ENCODE measurements at regions not wholly inside any gene's neighbourhood (a gene's known extent, or its start where the extent isn't known, plus 50 kb on each side); places are given as distances from the start of the nearest gene placed in this dataset.

GRCh38 chr7:155974186-155974897 is 162.1 kb upstream of the SHH start:
- Mint-ChIP-seq H3K4me3 (no peak overlapping the region), H3K9me3 (no peaks in the 10 kb centered on the region)
- ATAC-seq (replicated peaks) = no peak

GRCh38 chr7:155973451-155973997 is 161.3 kb upstream of the SHH start:
- no peak for ATAC-seq (replicated peaks)
- Mint-ChIP-seq H3K27me3 (peaks cover 0 to 7% of the 10 kb centered on the region in 2 donors), H3K36me3 (no peaks in the 10 kb centered on the region), H3K4me3 (no peak overlapping the region), H3K9me3 (no peaks in the 10 kb centered on the region), H3K27ac (no peak overlapping the region), H3K4me1 (peaks cover 1 to 14% of the 10 kb centered on the region in 2 donors)
- no peak for DNase-seq

More at GRCh38 chr7:155974186-155974897, 162.1 kb upstream of the SHH start:
- DNase-seq = no peak
- Mint-ChIP-seq H3K27me3 (peaks cover 0 to 7% of the 10 kb centered on the region in 2 donors), H3K4me1 (peaks cover 1 to 14% of the 10 kb centered on the region in 2 donors), H3K36me3 (no peaks in the 10 kb centered on the region), H3K27ac (no peak overlapping the region)

- H3K4me1 Mint-ChIP-seq = peaks cover 1 to 14% of the 10 kb centered on the region in 2 donors
- no peak for DNase-seq
- peaks cover 0 to 7% of the 10 kb centered on the region in 2 donors for H3K27me3 Mint-ChIP-seq
- peaks cover 0 to 1% of the 10 kb centered on the region in 2 donors for H3K9me3 Mint-ChIP-seq
- no peak for ATAC-seq (replicated peaks)
- H3K36me3 Mint-ChIP-seq = no peaks in the 10 kb centered on the region
- no peak overlapping the region for H3K27ac Mint-ChIP-seq
- H3K4me3 Mint-ChIP-seq = no peak overlapping the region
These were observed 160.6 kb upstream of the SHH start for GRCh38 chr7:155972651-155973390.

GRCh38 chr7:155972247-155972646 is 160.0 kb upstream of the SHH start:
- Mint-ChIP-seq H3K9me3 (peaks cover 0 to 1% of the 10 kb centered on the region in 2 donors), H3K27ac (no peak overlapping the region), H3K36me3 (no peaks in the 10 kb centered on the region), H3K4me1 (peaks cover 1 to 14% of the 10 kb centered on the region in 2 donors), H3K27me3 (peaks cover 0 to 7% of the 10 kb centered on the region in 2 donors), H3K4me3 (no peak overlapping the region)
- ATAC-seq (replicated peaks) = no peak
- DNase-seq = no peak

GRCh38 chr7:155971180-155971770 is 159.0 kb upstream of the SHH start:
- no peaks in the 10 kb centered on the region for H3K36me3 Mint-ChIP-seq

GRCh38 chr7:155969192-155969929 is 157.1 kb upstream of the SHH start:
- Mint-ChIP-seq H3K4me1 (peaks cover 1 to 14% of the 10 kb centered on the region in 2 donors), H3K4me3 (no peak overlapping the region), H3K27me3 (peaks cover 7% of the 10 kb centered on the region in 2 donors), H3K36me3 (no peaks in the 10 kb centered on the region), H3K9me3 (peaks cover 0 to 1% of the 10 kb centered on the region in 2 donors), H3K27ac (no peak overlapping the region)
- ATAC-seq (replicated peaks) = no peak
- DNase-seq = no peak

More at GRCh38 chr7:155971180-155971770, 159.0 kb upstream of the SHH start:
- no peak overlapping the region for H3K27ac Mint-ChIP-seq
- no peak for DNase-seq
- H3K27me3 Mint-ChIP-seq = peaks cover 0 to 7% of the 10 kb centered on the region in 2 donors
- ATAC-seq (replicated peaks) = no peak
- H3K4me1 Mint-ChIP-seq = peaks cover 1 to 14% of the 10 kb centered on the region in 2 donors
- no peak overlapping the region for H3K4me3 Mint-ChIP-seq
- peaks cover 0 to 1% of the 10 kb centered on the region in 2 donors for H3K9me3 Mint-ChIP-seq

GRCh38 chr7:155965010-155965409 is 152.7 kb upstream of the SHH start:
- no peak overlapping the region for H3K4me3 Mint-ChIP-seq
- DNase-seq = no peak
- H3K36me3 Mint-ChIP-seq = no peaks in the 10 kb centered on the region
- peak in 1 of 2 donors; percentile 39 for ATAC-seq (replicated peaks)
- H3K4me1 Mint-ChIP-seq = no peaks in the 10 kb centered on the region
- peaks cover 6 to 19% of the 10 kb centered on the region in 2 donors for H3K27me3 Mint-ChIP-seq
- H3K9me3 Mint-ChIP-seq = peaks cover 0 to 1% of the 10 kb centered on the region in 2 donors
- H3K27ac Mint-ChIP-seq = no peak overlapping the region

GRCh38 chr7:155964543-155964942 is 152.3 kb upstream of the SHH start:
- ATAC-seq (replicated peaks) (peak in 1 of 2 donors; percentile 5), DNase-seq (no peak)
- Mint-ChIP-seq H3K9me3 (peaks cover 0 to 1% of the 10 kb centered on the region in 2 donors), H3K4me1 (no peaks in the 10 kb centered on the region), H3K27ac (no peak overlapping the region), H3K36me3 (no peaks in the 10 kb centered on the region), H3K27me3 (peaks cover 6 to 19% of the 10 kb centered on the region in 2 donors), H3K4me3 (no peak overlapping the region)

GRCh38 chr7:155963771-155964195 is 151.5 kb upstream of the SHH start:
- peaks cover 0 to 1% of the 10 kb centered on the region in 2 donors for H3K9me3 Mint-ChIP-seq
- H3K4me3 Mint-ChIP-seq = no peak overlapping the region
- peaks cover 6 to 19% of the 10 kb centered on the region in 2 donors for H3K27me3 Mint-ChIP-seq
- no peaks in the 10 kb centered on the region for H3K36me3 Mint-ChIP-seq
- ATAC-seq (replicated peaks) (no peak), DNase-seq (no peak)
- no peaks in the 10 kb centered on the region for H3K4me1 Mint-ChIP-seq
- H3K27ac Mint-ChIP-seq = no peak overlapping the region

- Mint-ChIP-seq H3K4me1 (no peaks in the 10 kb centered on the region), H3K9me3 (peaks cover 0 to under 1% of the 10 kb centered on the region in 2 donors), H3K27ac (no peak overlapping the region), H3K36me3 (no peaks in the 10 kb centered on the region), H3K27me3 (peaks cover 6 to 19% of the 10 kb centered on the region in 2 donors), H3K4me3 (no peak overlapping the region)
- no peak for DNase-seq
- ATAC-seq (replicated peaks) = no peak
These were observed 151.1 kb upstream of the SHH start for GRCh38 chr7:155963356-155963755.

GRCh38 chr7:155962968-155963300 is 150.7 kb upstream of the SHH start:
- Mint-ChIP-seq H3K4me3 (no peak overlapping the region), H3K27me3 (peaks cover 6 to 19% of the 10 kb centered on the region in 2 donors), H3K4me1 (no peaks in the 10 kb centered on the region), H3K36me3 (no peaks in the 10 kb centered on the region), H3K27ac (no peak overlapping the region), H3K9me3 (no peaks in the 10 kb centered on the region)
- ATAC-seq (replicated peaks) (no peak), DNase-seq (no peak)

GRCh38 chr7:155962191-155962967 is 150.1 kb upstream of the SHH start:
- Mint-ChIP-seq H3K36me3 (no peaks in the 10 kb centered on the region), H3K9me3 (no peaks in the 10 kb centered on the region), H3K4me3 (no peak overlapping the region), H3K27me3 (peaks cover 6 to 19% of the 10 kb centered on the region in 2 donors), H3K4me1 (no peaks in the 10 kb centered on the region), H3K27ac (no peak overlapping the region)
- DNase-seq = no peak
- ATAC-seq (replicated peaks) = no peak
